GM21737 (cell line): ENCODE measurements at regions not wholly inside any gene's neighbourhood (a gene's known extent, or its start where the extent isn't known, plus 50 kb on each side); places are given as distances from the start of the nearest gene placed in this dataset.
"Not testable (repeated sequence)": the region's sequence is repeated elsewhere in the genome, so short reads cannot be mapped to it uniquely, and the experiment has no call there.

Experiments used
- ATAC-seq: cut with Tn5 transposase; IDR thresholded peaks from one replicate; pipeline ENCODE4 v1.9.1; 2021; ENCODE audit warnings: mild to moderate bottlenecking, moderate library complexity; ENCODE audit not compliant: unreplicated experiment

DNA sequence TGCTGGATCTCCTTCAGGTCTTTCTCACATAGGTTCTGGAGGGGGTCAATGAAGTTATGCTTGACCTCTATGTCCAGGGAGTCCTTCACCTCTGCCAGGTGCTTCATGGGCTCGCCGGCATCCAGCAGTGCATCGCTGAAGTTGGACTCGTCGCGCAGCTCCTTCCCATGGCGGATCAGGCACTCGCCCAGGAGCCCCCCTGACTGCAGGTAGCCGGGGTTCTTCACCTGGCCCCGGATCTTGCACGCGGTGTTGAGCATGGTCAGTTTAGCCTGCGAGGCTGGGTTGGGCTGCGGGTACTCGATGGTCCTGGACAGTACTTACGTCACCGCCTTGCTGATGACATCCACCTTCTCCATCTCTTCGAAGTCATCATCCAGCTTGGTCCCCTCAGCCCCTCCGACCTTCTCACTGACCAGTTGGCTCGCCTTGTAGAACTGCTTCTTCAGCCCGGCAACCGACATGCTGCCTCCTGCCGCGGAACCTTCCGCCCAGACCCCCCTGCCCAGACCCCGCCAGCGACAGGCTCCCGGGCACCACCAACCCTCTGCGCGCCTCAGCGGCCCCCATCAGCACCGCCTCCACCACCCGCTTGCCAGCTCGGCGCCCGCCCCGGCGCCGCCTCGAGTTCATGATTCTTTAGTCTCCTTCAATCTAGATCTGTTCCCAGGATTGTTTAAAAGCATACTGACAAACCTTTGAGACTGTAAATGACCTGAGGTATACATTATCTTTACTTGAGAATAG, 99.8 kb downstream of the KPNA2 start:
- no peak for ATAC-seq

DNA sequence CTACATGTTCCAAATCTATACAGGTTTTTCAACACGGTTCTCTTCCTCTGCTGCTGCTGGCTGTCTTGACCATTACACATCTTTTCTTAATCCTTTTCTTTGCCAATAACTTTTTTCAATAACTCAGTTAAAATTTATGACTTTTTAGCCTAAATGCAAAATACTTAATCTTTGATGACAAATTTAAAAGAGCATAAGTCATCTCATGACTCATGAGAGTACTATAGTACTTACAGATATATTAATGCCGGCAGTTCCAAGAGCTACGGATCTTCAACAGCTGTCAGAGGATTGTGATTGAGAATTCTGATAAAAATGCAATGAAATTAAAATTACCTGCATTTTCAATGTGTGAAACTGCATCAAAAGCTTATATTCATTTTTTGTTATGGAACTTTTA, 105.5 kb downstream of the KPNA2 start:
- no peak for ATAC-seq

DNA sequence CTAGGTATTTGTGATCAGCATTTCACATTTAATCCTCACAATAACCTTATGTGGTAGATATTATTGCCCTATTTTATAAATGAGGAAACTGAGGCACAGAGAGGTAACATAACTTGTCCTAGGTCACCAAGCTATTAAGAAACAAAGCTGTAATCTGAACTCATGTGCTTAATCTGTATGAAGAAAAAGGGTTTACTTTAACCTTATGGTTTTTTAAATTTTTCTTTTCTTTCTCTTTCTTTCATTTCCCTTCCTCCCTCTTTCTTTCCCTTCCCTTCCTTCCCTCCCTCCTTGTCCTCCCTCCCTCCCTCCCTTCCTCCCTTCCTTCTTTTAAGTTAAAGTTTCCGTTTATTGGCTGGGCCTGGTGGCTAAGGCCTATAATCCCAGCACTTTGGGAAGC, 105.2 kb upstream of the AMZ2 start:
- no peak for ATAC-seq

DNA sequence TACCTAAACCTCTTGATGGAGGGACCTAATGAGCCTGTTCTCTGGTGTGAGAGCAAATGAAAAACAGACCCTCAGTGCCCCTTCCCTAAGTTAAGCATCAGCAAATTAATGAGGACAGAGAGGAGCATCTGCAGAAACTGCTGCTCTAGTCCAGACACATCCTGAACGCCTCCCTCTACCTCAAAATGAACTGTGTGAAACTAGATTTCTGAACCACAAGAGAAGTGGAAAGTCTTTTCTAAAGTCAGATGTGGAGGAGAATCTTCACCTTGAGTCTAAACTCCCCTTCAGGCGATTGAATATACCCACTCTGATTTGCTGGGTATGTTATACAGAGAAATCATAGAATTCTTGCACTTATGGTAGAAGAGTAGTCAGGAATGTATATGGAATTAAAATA, 104.4 kb upstream of the AMZ2 start:
- no peak for ATAC-seq

DNA sequence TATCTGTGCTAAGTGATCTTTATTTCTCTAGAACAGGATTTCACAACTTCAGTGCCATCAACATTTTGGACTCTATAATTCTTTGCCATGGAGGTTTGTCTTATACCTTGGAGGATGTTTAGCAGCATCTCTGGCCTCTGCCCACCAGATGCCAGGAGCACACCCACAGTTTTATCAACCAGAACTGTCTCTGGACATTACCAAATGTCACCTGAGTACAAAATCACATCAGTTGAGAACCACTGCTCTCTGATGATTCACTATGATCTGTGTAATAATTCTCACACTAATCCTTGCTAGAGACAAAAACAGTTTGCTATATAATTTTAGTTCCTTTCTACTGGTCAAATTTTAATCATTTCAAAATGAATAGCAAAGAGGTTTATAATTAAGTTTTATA, 102.8 kb upstream of the AMZ2 start:
- no peak for ATAC-seq

DNA sequence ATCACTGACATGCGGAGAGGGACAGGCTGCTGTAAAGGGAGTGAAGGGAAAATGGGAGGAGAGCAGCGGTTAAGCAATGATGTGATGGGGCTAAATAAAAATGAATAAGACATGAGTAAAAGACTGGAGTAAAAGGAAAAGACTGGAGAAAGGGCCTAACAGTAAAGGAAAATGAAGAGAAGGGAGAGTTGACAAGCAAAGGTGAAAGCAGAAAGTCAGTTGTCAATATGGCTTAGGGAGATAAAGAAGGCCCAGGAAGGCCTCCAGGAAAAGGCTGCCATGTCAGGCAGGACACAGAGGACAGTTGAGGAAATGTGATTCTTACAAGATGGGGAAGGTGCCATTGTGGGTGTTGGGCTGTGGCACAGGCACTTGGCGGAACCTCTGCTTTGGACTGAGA, 98.9 kb upstream of the AMZ2 start:
- no peak for ATAC-seq

DNA sequence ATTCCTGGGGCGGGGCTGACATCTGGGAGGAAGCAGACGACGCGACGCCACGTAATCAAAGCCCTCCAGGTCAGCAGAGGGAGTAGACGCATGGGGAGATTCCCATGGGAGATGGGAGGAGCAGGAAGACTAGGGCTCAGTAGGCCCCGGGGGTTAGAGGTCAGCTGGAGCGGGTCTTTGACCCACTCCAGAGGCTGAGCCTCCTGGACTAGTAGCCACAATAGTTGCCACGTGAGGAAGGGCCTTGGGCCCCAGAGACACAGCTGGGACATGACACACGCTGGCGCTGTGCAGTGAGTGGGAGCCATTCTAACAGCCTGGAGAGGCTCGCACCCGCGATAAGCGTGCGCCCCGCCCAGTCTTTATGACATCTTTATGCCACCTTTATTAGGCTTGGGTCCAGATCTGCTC, 95.7 kb upstream of the AMZ2 start:
- ATAC-seq: no peak

DNA sequence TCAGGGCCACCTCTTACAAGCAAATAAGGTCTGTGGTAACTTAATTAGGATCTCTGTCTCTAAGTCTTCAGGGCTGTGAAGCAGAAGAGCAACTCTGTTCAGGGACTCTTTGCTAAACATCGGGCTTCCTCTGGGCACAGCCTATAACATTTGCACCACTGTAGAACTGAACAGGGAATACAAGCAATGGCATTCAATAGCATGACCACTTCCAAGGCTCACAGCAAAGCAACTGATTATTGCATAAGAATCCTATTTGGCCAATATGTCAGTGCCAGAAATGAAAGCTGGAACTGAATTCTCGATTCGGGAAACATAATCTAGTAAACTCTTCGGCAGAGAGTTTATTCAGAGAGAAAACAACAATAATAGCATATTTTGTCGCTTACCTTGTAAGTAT, 92.2 kb upstream of the AMZ2 start:
- ATAC-seq: no peak

DNA sequence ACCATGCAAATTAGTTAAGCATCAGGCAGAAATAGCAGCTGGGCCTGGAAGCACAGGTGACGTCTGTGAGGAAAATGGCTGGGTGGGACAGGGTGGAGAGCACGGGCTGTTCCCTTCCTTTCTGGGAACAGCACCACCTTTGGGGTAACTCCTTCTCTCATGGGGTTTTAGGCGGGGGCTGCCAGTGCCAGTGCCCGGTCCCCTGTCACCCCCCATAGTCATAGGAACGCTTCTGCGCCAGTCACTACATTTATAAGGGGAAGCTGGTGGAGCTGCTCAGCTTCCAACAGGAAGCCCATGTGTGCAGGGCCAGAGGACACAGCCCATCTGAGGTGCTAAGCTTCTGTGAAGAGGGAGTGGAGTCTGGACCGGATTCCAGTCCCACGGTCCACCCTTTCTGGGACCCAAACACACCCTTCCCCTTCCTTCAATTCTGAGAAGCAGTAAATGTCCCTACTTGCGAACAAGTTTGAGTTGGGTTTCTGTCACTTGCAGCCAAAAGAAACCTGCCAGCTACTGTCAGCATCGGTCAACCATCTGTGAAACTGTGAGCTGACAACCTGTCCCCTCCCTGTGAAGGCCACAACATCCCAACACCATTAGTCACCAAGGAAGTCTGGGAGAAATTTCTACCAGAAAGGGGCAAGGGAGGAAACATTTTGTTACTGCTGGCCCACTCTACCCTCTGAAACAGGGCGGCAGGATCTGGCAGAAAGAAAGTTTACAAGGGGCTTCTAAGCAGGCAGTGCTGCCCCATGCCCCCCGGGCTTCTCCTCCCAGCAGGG, 86.0 kb upstream of the AMZ2 start:
- no peak for ATAC-seq

DNA sequence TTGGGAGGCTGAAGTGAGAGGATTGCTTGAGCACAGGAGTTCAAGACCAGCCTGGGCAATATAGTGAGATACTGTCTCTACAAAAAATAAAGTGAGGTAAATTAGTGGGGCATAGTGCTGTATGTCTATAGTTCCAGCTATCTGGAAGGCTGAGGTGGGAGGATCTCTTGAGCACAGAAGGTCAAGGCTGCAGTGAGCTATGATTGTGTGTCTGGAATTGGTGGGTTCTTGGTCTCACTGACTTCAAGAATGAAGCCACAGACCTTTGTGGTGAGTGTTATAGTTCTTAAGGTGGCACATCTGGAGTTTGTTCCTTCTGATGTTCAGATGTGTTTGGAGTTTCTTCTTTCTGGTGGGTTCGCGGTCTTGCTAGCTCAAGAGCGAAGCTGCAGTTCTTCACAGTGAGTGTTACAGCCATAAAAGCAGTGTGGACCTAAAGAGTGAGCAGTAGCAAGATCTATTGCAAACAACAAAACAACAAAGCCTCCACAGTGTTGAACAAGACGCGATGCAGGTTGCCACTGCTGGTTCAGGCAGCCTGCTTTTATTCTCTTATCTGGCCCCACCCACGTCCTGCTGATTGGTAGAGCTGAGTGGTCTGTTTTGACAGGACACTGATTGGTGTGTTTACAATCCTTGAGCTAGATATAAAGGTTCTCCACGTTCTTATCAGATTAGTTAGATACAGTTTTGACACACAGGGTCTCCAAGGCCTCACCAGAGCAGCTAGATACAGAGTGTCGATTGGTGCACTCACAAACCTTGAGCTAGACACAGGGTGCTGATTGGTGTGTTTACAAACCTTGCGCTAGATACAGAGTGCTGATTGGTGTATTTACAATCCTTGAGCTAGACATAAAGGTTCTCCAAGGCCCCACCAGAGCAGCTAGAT, 79.3 kb upstream of the AMZ2 start:
- not testable (repeated sequence) for ATAC-seq

DNA sequence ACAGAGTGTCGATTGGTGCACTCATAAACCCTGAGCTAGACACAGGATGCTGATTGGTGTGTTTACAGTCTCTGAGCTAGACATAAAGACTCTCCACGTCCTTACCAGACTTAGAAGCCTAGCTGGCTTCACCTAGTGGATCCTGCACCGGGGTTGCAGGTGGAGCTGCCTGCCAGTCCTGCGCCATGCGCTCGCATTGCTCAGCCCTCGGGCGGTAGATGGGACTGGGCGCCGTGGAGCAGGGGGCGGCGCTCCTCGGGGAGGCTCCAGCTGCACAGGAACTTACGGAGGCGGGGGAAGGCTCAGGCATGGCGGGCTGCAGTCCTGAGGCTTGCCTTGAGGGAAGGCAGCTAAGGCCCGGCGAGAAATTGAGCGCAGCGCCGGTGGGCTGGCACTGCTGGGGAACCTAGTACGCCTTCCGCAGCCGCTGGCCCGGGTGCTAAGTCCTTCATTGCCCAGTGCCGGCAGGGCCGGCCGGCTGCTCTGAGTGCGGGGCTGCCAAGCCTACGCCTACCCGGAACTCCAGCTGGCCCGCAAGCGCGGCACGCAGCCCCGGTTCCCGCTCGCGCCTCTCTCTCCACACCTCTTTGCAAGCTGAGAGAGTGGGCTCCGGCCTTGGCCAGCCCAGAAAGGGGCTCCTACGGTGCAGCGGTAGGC, 78.5 kb upstream of the AMZ2 start:
- not testable (repeated sequence) for ATAC-seq

DNA sequence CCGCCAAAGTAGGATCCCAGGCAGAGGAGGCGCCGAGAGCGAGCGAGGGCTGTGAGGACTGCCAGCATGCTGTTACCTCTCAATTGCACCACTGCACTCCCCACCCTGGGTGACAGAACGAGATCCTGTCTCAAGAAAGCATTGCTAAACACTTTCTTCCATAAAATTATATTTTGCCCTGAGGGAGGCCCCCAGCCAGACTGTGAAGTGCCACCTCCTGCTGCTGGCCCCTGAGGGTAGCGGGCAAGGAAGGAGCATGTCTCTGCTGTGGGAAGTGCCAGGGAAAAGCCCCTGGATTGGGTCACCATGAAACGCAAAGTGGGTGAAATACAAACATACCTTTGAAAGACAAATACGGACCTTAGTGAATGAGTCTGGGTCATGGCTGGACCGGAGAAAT, 78.0 kb upstream of the AMZ2 start:
- no peak for ATAC-seq

DNA sequence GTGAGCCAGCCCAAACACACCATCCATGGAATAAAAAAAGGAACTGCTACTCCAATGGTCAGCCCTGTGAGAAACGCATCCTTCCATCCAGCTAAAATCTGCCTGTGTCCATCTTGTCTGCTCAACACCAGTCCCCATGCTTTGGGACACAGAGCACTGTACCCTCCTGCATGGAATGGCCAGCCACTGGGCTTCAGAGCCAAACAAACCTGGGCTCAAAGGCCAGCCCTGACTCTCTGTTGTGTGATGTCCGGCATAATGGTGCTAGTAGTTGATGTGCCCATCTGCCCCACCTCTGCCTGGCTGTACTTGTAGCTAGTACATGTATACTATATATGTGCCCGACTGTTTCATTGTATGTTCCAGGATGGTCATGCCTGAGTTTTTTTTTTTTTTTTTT, 77.6 kb upstream of the AMZ2 start:
- no peak for ATAC-seq

DNA sequence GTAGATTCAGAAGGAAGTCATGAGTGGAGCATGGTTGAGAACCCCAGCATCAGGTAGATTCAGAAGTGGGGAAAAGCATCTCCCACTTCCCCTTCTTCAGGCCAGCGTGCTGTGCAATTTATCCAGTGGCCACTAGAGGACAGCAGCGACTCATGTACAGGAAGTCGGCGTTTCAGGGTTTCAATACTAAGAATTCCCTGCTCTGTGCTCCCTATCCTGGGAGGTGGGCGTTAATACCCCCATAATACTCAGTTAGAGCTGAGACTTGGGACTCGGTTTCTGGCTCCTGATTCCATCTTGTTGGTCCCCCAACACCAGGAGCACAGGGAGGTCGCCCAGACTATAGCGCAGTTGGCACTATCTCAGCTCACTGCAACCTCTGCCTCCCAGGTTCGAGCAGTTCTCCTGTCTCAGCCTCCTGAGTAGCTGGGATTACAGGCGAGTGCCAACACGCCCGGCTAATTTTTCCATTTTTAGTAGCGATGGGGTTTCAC, 75.3 kb upstream of the AMZ2 start:
- ATAC-seq: no peak

DNA sequence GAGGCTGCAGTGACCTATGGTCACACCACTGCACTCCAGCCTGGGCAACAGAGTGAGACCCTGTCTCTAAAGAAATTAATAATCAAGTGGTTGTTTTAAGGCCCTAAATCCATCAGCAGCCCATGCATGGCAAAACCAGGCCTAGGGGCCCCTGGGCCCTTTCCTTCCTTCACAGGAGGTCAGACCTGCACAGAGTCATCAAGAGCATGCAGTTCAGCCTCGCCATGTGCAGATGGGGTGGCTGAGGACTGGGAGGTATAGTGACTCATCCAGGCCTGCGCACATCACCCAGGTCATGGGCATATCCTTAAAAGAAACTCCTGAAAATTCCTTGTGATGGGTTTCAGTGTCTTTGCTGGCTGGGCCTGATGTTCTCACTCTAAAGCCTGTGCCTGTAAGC, 72.4 kb upstream of the AMZ2 start:
- ATAC-seq: no peak

DNA sequence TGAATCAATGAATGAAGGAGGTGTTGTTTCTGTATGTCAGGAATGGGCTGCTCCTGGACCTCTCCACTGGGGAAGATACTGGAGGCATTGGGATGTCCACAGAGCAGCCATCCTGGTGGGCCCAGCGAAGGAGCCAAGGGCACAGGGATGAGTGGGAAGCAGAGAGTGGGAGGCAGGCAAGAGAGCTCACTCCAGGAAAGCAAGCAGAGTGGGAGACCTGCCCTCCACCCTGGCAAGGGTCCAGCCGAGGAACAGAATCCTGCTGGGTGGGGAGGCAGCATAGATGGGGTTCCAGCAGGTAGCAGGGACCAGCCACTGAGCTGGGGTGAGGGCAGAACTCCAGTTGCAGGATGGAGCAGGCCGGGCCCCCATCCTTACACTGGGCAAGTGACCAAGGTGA, 71.9 kb upstream of the AMZ2 start:
- ATAC-seq: no peak

DNA sequence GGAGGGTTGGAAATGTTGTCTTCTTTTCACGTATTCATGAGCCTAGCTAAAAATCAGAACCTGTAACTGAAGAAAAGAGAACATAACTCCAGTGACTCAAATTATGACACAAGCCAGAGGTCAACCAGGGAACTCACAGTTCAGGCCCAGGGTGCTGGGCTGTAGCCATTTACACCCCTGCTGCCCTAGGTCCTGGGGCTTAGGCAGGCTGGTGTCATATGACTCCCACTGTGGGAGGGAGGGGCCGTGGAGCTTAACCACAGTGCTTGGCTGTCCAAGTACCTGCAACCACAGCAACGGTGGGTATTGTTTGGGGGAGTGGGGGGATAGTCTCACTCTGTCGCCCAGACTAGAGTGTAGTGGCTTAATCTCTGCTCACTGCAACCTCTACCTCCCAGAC, 71.1 kb upstream of the AMZ2 start:
- ATAC-seq: no peak

DNA sequence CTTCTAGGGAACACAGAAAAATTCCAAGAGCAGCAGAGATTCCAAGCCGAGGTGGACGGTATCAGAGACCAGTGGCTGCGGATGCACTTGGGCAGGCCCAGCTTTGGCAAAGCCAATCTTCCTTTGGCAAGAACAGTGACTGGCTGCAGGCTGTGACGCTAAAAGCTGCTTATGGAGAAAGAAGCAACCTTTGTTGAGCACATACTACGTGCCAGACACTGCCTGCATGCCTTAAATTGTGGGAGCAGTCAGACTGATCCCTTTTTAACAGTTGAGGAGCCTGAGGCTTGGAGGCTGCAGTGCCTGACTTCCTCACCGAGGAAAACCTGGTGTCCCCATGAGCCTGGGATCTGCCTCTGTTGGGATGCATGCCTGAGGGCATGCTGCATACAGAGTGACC, 69.0 kb upstream of the AMZ2 start:
- ATAC-seq: no peak

DNA sequence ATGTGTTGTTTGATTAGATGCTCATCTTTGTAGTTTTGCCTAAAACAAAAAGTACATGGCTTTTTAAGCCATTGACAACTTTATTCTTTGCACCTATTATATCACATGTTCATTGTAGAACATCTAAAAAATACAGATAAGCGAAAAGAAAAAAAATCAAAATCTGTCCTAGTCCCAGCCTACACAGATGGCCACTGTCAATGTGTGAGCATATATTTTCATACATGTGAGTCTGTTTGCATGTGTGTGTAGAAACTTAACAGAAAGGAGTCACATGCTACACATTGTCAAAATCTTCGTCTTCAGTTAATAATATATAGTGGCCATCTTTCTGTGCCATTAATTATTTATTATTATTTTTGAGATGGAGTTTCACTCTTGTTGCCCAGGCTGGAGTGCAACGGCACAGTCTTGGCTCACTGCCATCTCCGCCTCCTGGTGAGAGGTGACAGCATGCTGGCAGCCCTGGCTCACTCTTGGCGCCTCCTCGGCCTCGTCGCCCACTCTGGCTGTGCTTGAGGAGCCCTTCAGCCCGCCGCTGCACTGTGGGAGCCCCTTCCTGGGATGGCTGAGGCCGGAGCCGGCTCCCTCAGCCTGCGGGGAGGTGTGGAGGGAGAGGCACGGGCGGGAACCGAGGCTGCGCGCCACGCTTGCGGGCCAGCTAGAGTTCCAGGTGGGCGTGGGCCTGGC, 68.5 kb upstream of the AMZ2 start:
- no peak for ATAC-seq

DNA sequence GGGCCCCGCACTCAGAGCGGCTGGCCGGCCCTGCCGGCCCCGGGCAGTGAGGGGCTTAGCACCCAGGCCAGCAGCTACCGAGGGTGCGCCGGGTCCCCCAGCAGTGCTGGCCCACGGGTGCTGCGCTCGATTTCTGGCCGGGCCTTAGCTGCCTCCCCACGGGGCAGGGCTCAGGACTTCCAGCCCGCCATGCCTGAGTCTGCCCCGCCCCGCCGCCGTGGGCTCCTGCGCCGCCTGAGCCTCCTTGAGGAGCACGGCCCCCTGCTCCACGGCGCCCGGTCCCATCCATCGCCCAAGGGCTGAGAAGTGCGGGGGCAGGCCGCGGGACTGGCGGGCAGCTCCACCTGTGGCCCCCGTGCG, 67.9 kb upstream of the AMZ2 start:
- no peak for ATAC-seq

DNA sequence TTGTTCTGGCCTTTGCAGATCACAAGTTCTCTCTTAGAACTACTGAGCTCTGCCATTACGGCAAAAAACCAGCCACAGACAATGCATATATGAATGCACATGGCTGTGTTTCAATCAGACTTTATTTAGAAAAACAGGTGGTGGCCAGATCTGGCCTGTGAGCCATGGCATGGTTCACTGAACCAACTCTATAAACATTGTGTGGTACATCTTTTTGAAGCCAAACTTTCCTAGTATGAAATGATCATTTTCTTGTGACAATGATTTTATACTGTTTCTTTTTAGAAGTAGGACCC, 65.9 kb upstream of the AMZ2 start:
- ATAC-seq: peak; percentile 44
